WTC11 (cell line): ENCODE measurements at regions not wholly inside any gene's neighbourhood (a gene's known extent, or its start where the extent isn't known, plus 50 kb on each side); places are given as distances from the start of the nearest gene placed in this dataset.

Source experiments
- ATAC-seq: fragments of 200-7000 bp; cut with Tn5 transposase; 2 replicates; pipeline ENCODE4 v1.10.0; 2021; ENCODE audit warnings: mild to moderate bottlenecking, moderate library complexity
- CTCF ChIA-PET: fragments of 300-600 bp; sonication (Branson Sonifier 250); formaldehyde crosslinking; loops from one replicate; lab custom pipeline; 2021; ENCODE audit warnings: antibody characterized with exemption; lab: Charles Lee
- POLR2A ChIA-PET: fragments of 350-600 bp; sonication (Branson Sonifier 250); formaldehyde crosslinking; loops from one replicate; lab custom pipeline; 2021; ENCODE audit warnings: antibody characterized with exemption; lab: Charles Lee
- DNase-seq: peaks from one replicate; pipeline ENCODE4 v3.0.0; 2021; ENCODE audit warnings: low spot score
- H3K27ac Mint-ChIP-seq: 2 replicates; pipeline ENCODE4 v1.8.0; 2021; ENCODE audit warnings: mixed read lengths
- H3K27me3 Mint-ChIP-seq: 2 replicates; pipeline ENCODE4 v1.8.0; 2021; ENCODE audit warnings: low read depth, mild to moderate bottlenecking, moderate library complexity, mixed read lengths
- H3K36me3 Mint-ChIP-seq: 2 replicates; pipeline ENCODE4 v1.8.0; 2021; ENCODE audit warnings: mixed read lengths
- H3K4me1 Mint-ChIP-seq: 2 replicates; pipeline ENCODE4 v1.8.0; 2022; ENCODE audit warnings: mixed read lengths
- H3K4me3 Mint-ChIP-seq: 2 replicates; pipeline ENCODE4 v1.8.0; 2021; ENCODE audit warnings: mild to moderate bottlenecking, moderate library complexity, mixed read lengths
- H3K9me3 Mint-ChIP-seq: 2 replicates; pipeline ENCODE4 v1.8.0; 2021; ENCODE audit warnings: mixed read lengths
- CREB1 ChIP-seq: sonication (generic); formaldehyde crosslinking; IDR thresholded peaks from 2 replicates; pipeline ENCODE4 v1.8.0; 2023; ENCODE audit warnings: mild to moderate bottlenecking, missing genetic modification reagents
- E2F5 ChIP-seq: sonication (generic); formaldehyde crosslinking; IDR thresholded peaks from 2 replicates; pipeline ENCODE4 v1.8.1; 2022; ENCODE audit warnings: mild to moderate bottlenecking, moderate library complexity, missing genetic modification reagents
- ETV6 ChIP-seq: sonication (generic); formaldehyde crosslinking; IDR thresholded peaks from 2 replicates; pipeline ENCODE4 v1.8.1; 2022; ENCODE audit warnings: mild to moderate bottlenecking, missing genetic modification reagents
- GABPB1 ChIP-seq: sonication (generic); formaldehyde crosslinking; IDR thresholded peaks from 2 replicates; pipeline ENCODE4 v1.8.1; 2023; ENCODE audit warnings: mild to moderate bottlenecking, missing genetic modification reagents
- JUN ChIP-seq: sonication (generic); formaldehyde crosslinking; IDR thresholded peaks from 2 replicates; pipeline ENCODE4 v1.8.0; 2023; ENCODE audit warnings: mild to moderate bottlenecking, missing genetic modification reagents
- MAX ChIP-seq: sonication (generic); formaldehyde crosslinking; IDR thresholded peaks from 2 replicates; pipeline ENCODE4 v1.8.0; 2022; ENCODE audit warnings: mild to moderate bottlenecking, missing genetic modification reagents
- MXD4 ChIP-seq: fragments of 250-450 bp; sonication (Bioruptor Pico); IDR thresholded peaks from 2 replicates; pipeline ENCODE4 v1.8.0; 2021; ENCODE audit warnings: mild to moderate bottlenecking, moderate library complexity, borderline replicate concordance
- NFYB ChIP-seq: sonication (generic); formaldehyde crosslinking; conservative IDR thresholded peaks from 2 replicates; pipeline ENCODE4 v1.8.0; 2022; ENCODE audit warnings: low read depth, missing genetic modification reagents
- NR2C2 ChIP-seq: sonication (generic); formaldehyde crosslinking; IDR thresholded peaks from 2 replicates; pipeline ENCODE4 v1.8.0; 2022; ENCODE audit warnings: mild to moderate bottlenecking, missing genetic modification reagents
- PRRX2 ChIP-seq: fragments of 250-450 bp; sonication (Bioruptor Pico); IDR thresholded peaks from 2 replicates; pipeline ENCODE4 v1.8.0; 2021; ENCODE audit warnings: mild to moderate bottlenecking
- TCF7 ChIP-seq: sonication (generic); formaldehyde crosslinking; IDR thresholded peaks from 2 replicates; pipeline ENCODE4 v1.8.0; 2022; ENCODE audit warnings: mild to moderate bottlenecking, low read depth, missing genetic modification reagents, moderate library complexity
- ZBTB21 ChIP-seq: sonication (generic); formaldehyde crosslinking; IDR thresholded peaks from 2 replicates; pipeline ENCODE4 v1.8.1; 2023; ENCODE audit warnings: mild to moderate bottlenecking, missing genetic modification reagents, borderline replicate concordance
- ZBTB43 ChIP-seq: sonication (generic); formaldehyde crosslinking; IDR thresholded peaks from 2 replicates; pipeline ENCODE4 v1.8.1; 2023; ENCODE audit warnings: mild to moderate bottlenecking, missing genetic modification reagents
- ZNF281 ChIP-seq: sonication (generic); formaldehyde crosslinking; IDR thresholded peaks from 2 replicates; pipeline ENCODE4 v1.8.0; 2023; ENCODE audit warnings: mild to moderate bottlenecking, missing genetic modification reagents
- ZNF423 ChIP-seq: fragments of 250-450 bp; sonication (Bioruptor Pico); IDR thresholded peaks from 2 replicates; pipeline ENCODE4 v2.1.2; 2022; ENCODE audit warnings: mild to moderate bottlenecking, moderate library complexity
- TF ChIP-seq, protein P1 (sequence below): fragments of 250-450 bp; sonication (Bioruptor Pico); conservative IDR thresholded peaks from 2 replicates; pipeline ENCODE4 v1.9.0; 2021; ENCODE audit warnings: mild to moderate bottlenecking
- TF ChIP-seq, protein P2 (sequence below): sonication (generic); formaldehyde crosslinking; IDR thresholded peaks from 2 replicates; pipeline ENCODE4 v1.8.1; 2023; ENCODE audit warnings: mild to moderate bottlenecking, moderate library complexity, missing genetic modification reagents

DNA sequence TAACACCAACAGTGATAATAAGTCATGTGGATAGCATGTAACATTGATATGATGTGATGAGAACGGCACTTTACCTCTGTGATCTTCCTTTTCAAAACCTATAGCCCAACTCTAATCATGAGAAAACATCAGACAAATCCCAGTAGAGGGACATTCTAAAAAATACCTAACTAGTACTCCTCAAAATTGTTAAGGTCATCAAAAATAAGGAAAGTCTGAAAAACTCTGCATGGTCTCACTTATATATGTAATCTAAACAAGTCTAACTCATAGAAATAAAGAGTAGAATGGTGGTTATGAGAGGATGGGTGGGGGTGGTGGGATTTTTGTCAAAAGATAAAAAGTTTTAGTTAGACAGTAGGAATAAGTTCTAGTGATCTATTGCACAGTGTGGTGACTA, 243.9 kb upstream of the GRIA3 start:
- TF ChIP-seq JUN (CRISPR knock-in tag) (no peak), PRRX2 (CRISPR knock-in tag) (no peak), NR2C2 (no peak), ZNF281 (CRISPR knock-in tag) (no peak), ETV6 (CRISPR knock-in tag) (no peak), MXD4 (CRISPR knock-in tag) (no peak)
- TF ChIP-seq, protein P1, sequence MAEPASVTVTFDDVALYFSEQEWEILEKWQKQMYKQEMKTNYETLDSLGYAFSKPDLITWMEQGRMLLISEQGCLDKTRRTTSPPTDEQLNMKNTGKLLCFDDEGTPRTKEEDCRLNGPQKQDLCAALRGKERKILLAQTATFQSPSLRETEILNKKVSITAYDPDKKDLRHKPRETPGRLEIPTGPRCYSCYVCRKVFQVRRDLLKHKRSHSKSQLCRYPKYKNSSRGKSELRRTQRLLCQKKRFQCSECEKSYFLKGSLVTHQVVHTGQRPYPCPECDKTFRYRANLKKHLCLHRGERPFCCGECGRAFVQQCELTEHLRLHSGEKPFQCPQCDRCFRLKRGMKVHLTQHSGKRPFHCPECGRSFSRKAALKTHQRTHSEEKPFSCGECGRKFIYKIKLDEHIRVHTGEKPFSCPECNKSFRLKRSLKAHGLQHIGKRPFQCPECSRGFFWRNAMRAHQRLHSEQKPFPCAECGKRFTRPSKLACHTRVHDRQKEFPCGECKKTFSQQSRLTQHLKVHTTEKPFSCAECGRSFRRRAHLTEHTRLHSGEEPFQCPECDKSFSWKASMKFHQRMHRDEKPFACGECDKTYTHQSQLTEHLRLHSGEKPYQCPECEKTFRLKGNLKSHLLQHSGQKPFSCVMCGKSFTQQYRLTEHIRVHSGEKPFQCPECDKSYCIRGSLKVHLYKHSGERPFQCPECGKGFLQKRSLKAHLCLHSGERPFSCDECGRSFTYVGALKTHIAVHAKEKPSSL (CRISPR knock-in tag), result no peak
- TF ChIP-seq, all 79 proteins: peak for 0
- ChIA-PET POLR2A (no interaction called here), CTCF (no interaction called here)
- H3K27ac Mint-ChIP-seq, result no peak overlapping the region
- H3K27me3 Mint-ChIP-seq, result no peaks in the 10 kb centered on the region
- H3K4me3 Mint-ChIP-seq, result no peak overlapping the region
- no peak for DNase-seq
- H3K9me3 Mint-ChIP-seq, result no peaks in the 10 kb centered on the region
- no peaks in the 10 kb centered on the region for H3K36me3 Mint-ChIP-seq
- ATAC-seq, result no peak
- no peaks in the 10 kb centered on the region for H3K4me1 Mint-ChIP-seq

- ATAC-seq (no peak), DNase-seq (no peak)
- POLR2A ChIA-PET, result no interaction called here
- Mint-ChIP-seq H3K4me3 (no peak overlapping the region), H3K9me3 (no peaks in the 10 kb centered on the region), H3K27me3 (no peaks in the 10 kb centered on the region), H3K27ac (no peak overlapping the region), H3K4me1 (no peaks in the 10 kb centered on the region), H3K36me3 (no peaks in the 10 kb centered on the region)
- CTCF ChIA-PET, result no interaction called here
- no peak for TF ChIP-seq ZBTB43 (CRISPR knock-in tag)
- TF ChIP-seq CREB1 (CRISPR knock-in tag), result no peak
- TF ChIP-seq, protein P2, sequence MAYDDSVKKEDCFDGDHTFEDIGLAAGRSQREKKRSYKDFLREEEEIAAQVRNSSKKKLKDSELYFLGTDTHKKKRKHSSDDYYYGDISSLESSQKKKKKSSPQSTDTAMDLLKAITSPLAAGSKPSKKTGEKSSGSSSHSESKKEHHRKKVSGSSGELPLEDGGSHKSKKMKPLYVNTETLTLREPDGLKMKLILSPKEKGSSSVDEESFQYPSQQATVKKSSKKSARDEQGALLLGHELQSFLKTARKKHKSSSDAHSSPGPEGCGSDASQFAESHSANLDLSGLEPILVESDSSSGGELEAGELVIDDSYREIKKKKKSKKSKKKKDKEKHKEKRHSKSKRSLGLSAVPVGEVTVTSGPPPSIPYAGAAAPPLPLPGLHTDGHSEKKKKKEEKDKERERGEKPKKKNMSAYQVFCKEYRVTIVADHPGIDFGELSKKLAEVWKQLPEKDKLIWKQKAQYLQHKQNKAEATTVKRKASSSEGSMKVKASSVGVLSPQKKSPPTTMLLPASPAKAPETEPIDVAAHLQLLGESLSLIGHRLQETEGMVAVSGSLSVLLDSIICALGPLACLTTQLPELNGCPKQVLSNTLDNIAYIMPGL (CRISPR knock-in tag), result no peak
- no peak for TF ChIP-seq NFYB (CRISPR knock-in tag)
- no peak for TF ChIP-seq GABPB1 (CRISPR knock-in tag)
- no peak for TF ChIP-seq ZBTB21 (CRISPR knock-in tag)
- no peak for TF ChIP-seq ZNF423 (CRISPR knock-in tag)
- TF ChIP-seq PRRX2 (CRISPR knock-in tag), result no peak
- TF ChIP-seq E2F5 (CRISPR knock-in tag), result no peak
- no peak for TF ChIP-seq TCF7 (CRISPR knock-in tag)
- no peak for TF ChIP-seq MAX (CRISPR knock-in tag)
These were observed 242.3 kb upstream of the GRIA3 start for GRCh38 chrX:122941806-122942205.
